HG03521 (cell line): ENCODE measurements at regions not wholly inside any gene's neighbourhood (a gene's known extent, or its start where the extent isn't known, plus 50 kb on each side); places are given as distances from the start of the nearest gene placed in this dataset.

ENCODE experiments used
- ATAC-seq: cut with Tn5 transposase; IDR thresholded peaks from one replicate; pipeline ENCODE4 v1.9.1; 2021; ENCODE audit warnings: mild to moderate bottlenecking, moderate library complexity; ENCODE audit not compliant: unreplicated experiment

DNA sequence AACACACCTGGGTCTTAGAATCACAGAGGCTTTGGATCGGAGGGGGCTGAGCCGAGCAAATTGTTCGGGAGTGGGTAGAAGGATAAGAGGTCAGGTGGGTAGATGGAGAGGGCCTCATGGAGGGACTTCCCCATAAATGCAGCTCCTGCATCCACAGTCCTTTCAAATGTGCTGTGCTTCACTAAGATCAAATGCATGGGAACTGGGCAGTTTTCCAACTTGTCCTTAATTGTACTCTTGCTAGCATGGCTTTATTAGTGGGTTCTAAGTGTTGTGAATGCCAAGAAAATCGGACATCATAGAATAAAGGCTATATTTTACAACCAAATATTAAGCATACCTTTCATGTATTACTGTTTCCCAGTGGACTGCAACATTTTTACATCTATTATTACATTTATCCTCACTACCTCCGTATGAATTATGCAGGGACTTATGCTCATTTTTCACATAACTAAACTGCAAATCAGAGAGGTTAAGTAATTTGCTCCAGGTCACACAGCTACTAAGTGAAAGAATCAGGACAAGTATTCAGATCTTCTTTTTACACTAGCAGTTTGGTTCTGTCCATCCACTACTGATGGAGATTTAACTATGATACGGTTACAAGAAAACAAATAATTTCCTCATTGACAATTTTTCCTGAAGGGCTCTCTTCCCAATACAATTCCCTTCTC is 174.5 kb upstream of the RUNX1 start:
- ATAC-seq: no peak

- ATAC-seq: no peak
Measured at GRCh38 chr21:35222541-35222941, 173.4 kb upstream of the RUNX1 start.

- ATAC-seq: no peak
Measured at GRCh38 chr21:35222021-35222420, 172.9 kb upstream of the RUNX1 start.

GRCh38 chr21:35220301-35220700 is 171.2 kb upstream of the RUNX1 start:
- ATAC-seq: no peak

GRCh38 chr21:35219719-35220118 is 170.6 kb upstream of the RUNX1 start:
- no peak for ATAC-seq

DNA sequence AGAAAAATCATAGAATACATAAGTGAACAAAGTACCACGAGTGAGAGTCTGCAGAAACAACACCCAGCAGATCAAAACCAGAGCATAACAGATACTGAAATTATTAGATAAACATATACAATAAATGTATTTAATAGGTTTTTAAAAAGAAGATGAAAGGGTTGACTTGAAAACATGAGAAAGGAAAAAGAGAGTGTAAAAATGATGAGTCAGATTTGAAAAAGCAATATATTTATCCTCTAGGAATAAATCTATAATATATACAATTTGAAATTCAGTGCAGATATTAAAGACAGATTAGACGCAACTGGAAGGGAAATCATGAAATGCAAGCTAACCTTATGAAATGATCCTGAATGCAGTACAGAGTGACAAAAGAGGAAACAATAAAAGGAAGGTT is 170.2 kb upstream of the RUNX1 start:
- no peak for ATAC-seq

DNA sequence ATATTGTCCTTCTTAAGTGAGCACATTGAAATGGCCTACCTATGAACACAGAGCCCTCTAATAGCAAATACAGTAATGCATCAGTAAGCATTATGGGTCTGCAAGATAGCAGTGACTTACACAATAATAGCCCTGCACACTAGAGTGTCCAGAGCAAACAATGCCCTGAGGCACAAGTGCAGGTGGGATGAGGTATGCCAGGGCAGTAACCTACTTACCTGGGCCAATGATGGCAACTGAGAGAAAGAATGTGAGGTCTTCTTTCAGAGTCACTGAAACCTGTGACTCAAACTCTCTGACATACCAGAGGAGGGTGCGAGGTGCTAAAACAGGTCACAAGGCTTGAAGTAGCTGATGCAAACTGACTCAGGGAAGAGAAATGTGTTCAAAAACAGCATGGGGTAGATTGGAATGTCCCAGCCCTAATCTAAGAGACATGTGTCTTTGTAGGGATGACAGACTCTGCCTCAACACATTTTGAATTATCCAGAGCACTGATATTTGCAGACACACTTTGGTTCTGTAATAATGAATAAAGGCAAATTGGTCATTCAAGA is 168.5 kb upstream of the RUNX1 start:
- ATAC-seq: no peak

GRCh38 chr21:35216996-35217395 is 167.9 kb upstream of the RUNX1 start:
- no peak for ATAC-seq

GRCh38 chr21:35215870-35216269 is 166.8 kb upstream of the RUNX1 start:
- ATAC-seq: no peak

DNA sequence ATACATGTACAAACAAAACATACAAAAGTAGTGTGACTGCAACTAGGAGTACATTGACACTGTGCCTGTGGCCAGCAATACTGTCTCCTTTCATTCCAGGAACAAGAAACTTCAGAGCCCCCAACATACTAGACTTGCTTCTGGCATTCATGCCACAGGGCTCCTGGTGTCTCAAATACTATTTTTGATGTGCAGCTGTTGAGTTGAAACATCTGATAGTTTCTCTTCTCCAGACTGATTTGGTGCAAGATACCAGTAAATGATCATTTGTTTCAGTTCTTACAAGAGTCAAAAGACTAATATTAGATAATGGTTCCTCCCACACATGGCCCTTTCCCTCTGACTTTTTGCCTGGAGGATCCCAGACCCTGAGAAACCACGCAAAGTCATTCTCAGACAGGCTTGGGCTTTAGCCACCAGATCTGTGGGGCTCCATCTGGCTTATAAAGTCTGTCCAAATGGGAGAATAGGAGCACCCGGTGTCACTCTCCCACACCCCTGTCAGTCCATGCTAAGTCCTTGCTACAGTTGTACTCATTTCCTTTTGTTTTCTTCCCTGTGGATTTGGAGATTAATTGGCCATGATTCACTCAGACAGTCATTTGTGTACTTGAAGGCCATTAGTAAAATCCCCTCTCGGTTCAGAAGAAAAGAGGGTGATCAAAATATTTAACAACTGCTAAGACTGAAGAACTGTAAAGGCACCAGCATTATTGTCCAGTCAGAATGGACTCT is 163.5 kb upstream of the RUNX1 start:
- ATAC-seq: no peak

DNA sequence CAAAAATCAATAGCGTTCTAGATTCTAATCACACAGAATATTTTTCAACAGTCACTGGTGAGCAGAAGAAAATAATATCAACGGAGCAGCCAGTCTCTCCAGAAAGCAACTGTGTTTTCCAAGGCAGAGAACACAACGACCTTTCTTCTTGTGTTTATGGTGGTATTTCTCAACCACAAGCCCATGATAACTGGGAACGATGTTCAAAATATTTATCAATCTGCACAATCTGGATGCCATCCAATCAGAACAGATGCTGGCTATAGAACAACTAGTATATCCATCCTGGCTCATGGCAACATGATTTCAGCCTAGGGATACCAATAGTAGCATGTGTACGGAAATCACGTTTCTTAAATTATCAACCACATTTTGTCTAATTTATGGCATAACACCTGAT is 162.7 kb upstream of the RUNX1 start:
- no peak for ATAC-seq

GRCh38 chr21:35210093-35210492 is 161.0 kb upstream of the RUNX1 start:
- ATAC-seq: no peak

GRCh38 chr21:35208810-35209517 is 159.9 kb upstream of the RUNX1 start:
- no peak for ATAC-seq

DNA sequence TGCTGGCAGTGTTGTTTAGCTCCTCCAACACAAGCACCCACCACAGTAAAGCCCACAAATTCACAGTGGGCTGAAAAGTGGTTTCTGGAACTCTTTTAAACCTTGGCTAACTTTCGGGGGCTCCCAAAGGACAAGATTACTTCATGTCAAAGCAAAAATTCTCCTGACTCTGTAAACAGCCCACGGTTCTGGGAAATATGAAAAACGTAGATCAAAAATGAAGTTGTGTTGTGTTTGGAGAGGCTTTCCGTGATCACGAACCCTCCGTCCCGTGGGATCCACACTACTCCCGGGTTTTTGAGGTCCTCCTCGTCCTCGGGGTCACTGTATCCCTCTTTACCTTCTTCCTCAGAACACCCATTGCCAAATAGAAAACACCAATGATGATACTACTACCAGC is 159.0 kb upstream of the RUNX1 start:
- no peak for ATAC-seq

GRCh38 chr21:35207322-35207721 is 158.2 kb upstream of the RUNX1 start:
- ATAC-seq: no peak

DNA sequence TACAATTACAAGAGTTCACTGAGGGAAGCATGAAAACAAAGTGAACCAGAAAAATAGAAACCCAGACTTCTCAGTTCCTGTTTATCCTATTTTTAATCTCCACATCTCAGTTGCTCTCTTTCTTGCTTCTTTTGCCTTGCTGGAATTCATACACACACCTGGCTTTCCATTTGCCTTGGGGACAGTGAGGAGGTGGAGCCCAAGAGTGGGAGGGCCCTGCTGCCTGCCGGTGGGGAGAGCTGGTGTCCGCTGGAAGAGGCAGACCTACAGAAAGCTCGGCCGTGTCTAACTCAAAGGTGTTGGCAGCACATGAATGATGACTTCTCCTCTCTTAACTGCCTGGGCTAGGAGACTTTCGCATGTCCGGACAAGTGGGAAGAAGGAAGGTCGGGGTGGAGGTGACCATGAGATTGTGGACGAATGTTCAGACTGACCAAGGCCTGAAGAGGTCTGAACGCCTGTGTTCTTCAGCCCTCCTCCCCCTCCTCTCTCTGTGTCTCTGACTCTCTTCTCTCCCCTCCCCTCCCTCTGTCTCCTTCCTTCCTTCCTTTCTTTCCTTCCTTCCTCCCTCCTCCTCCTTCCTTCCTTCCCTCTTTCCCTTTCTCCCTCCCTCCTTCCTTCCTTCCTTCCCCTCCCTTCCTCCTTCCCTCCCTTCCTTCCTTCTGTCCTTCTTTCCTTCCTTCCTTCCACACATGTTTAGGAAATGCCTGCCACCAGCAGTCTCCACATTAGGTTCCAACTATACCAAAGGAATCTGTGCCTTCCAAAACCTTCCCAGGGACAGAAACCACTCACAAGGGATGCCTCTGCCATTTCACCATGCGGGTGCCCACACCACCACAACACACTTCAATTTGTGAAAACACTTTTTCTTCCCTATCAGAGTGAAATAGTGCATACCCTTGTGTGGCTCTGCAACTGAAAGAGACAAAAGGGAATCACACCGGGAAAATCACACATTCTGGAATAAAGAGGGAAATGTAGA is 157.3 kb upstream of the RUNX1 start:
- ATAC-seq: no peak

GRCh38 chr21:35204850-35205541 is 155.9 kb upstream of the RUNX1 start:
- ATAC-seq: no peak

GRCh38 chr21:35204125-35204524 is 155.0 kb upstream of the RUNX1 start:
- no peak for ATAC-seq

GRCh38 chr21:35203093-35203977 is 154.2 kb upstream of the RUNX1 start:
- ATAC-seq: no peak
